Activated CD4-positive, alpha-beta T cell treated with anti-CD3 and anti-CD28 coated beads, Interleukin-10, Interleukin-2, amounts not matched to agents 100 ng/mL and 50 ng/mL, durations not matched to agents 16 hours and 8 hours (primary cell): ENCODE measurements at regions not wholly inside any gene's neighbourhood (a gene's known extent, or its start where the extent isn't known, plus 50 kb on each side); places are given as distances from the start of the nearest gene placed in this dataset.

ENCODE experiments used
- DNase-seq: peaks from one replicate; pipeline ENCODE4 v3.0.0-alpha.2; 2020

GRCh38 chr10:91149550-91149949, 70.9 kb upstream of the PCGF5 start:
- DNase-seq = no peak

GRCh38 chr10:91150631-91151030, 69.8 kb upstream of the PCGF5 start:
- no peak for DNase-seq

- DNase-seq = no peak
Observed at GRCh38 chr10:91153508-91153907, 67.0 kb upstream of the PCGF5 start.

- DNase-seq = no peak
Observed at GRCh38 chr10:91154842-91155241, 65.6 kb upstream of the PCGF5 start.

GRCh38 chr10:91156196-91156595, 64.3 kb upstream of the PCGF5 start:
- no peak for DNase-seq

- no peak for DNase-seq
Observed at GRCh38 chr10:91159254-91159783, 61.1 kb upstream of the PCGF5 start.

- DNase-seq = peak; percentile 20
Observed at GRCh38 chr10:91162050-91162494, 58.4 kb upstream of the PCGF5 start.

GRCh38 chr10:91162495-91163268, 57.8 kb upstream of the PCGF5 start:
- DNase-seq = peak; percentile 65

- peak; percentile 75 for DNase-seq
Observed at GRCh38 chr10:91163269-91163868, 57.1 kb upstream of the PCGF5 start.

- DNase-seq = peak; percentile 76
Observed at GRCh38 chr10:91163869-91164474, 56.5 kb upstream of the PCGF5 start.

GRCh38 chr10:91164520-91165065, 55.9 kb upstream of the PCGF5 start:
- no peak for DNase-seq

- DNase-seq = no peak
Observed at GRCh38 chr10:91167406-91167805, 53.1 kb upstream of the PCGF5 start.

- no peak for DNase-seq
Observed at GRCh38 chr10:91170418-91170817, 50.0 kb upstream of the PCGF5 start.
